Prostate gland (tissue), 2 donors: ENCODE measurements at regions not wholly inside any gene's neighbourhood (a gene's known extent, or its start where the extent isn't known, plus 50 kb on each side); places are given as distances from the start of the nearest gene placed in this dataset.
"Not testable (repeated sequence)": the region's sequence is repeated elsewhere in the genome, so short reads cannot be mapped to it uniquely, and the experiment has no call there.

Experiments
- DNase-seq: peaks from one replicate; pipeline ENCODE4 v3.0.0-alpha.2; 2019; ENCODE audit warnings: low spot score
- H3K27ac ChIP-seq, 2 donors: fragments of 200-600 bp; sonication (generic); 2 replicates each; pipeline ENCODE4 v1.5.1; 2017 to 2019
- H3K27me3 ChIP-seq: fragments of 200-600 bp; sonication (generic); replicated peaks from 2 replicates; pipeline ENCODE4 v1.5.1; 2019; ENCODE audit not compliant: insufficient read depth
- H3K36me3 ChIP-seq, 2 donors: fragments of 200-600 bp; sonication (generic); 1 replicate in 1 of 2; 2 replicates in 1 of 2; pipeline versions ENCODE4 v1.5.1 to v1.8.1; 2017 to 2019
- H3K4me1 ChIP-seq: fragments of 200-600 bp; sonication (generic); replicated peaks from 2 replicates; pipeline ENCODE4 v1.5.1; 2019
- H3K4me3 ChIP-seq, 2 donors: fragments of 200-600 bp; sonication (generic); 2 replicates each; pipeline ENCODE4 v1.5.1; 2017 to 2019
- H3K9me3 ChIP-seq: fragments of 200-600 bp; sonication (generic); 2 replicates; pipeline ENCODE4 v1.5.1; 2017
- CTCF ChIP-seq, 4 experiments: fragments of 200-600 bp in 2 of 4; fragments of 450-650 bp in 2 of 4; sonication (generic) in 2 of 4; IDR thresholded peaks; 1 replicate in 3 of 4; 2 replicates in 1 of 4; pipeline ENCODE4 v1.5.1; 2016 to 2019; ENCODE audit warnings: antibody characterized with exemption in 4 of 4, mild to moderate bottlenecking in 2 of 4, moderate library complexity in 2 of 4
- POLR2A ChIP-seq: fragments of 450-650 bp; IDR thresholded peaks from one replicate; pipeline ENCODE4 v1.6.1; 2016; ENCODE audit warnings: antibody characterized with exemption, mild to moderate bottlenecking
- POLR2AphosphoS5 ChIP-seq: sonication (generic); formaldehyde crosslinking; IDR thresholded peaks from one replicate; pipeline ENCODE4 v1.6.1; 2017; ENCODE audit warnings: antibody characterized with exemption
- WGBS: methylation state at CpG from one replicate; pipeline ENCODE4 v1.1.5; 2018; 5-methylcytosine and 5-hydroxymethylcytosine counted together
- intact Hi-C: fragments of 100-400 bp; cut with DNase I; formaldehyde crosslinking; loops from one replicate; pipeline ENCODE4 v1.14.2; 2022

- 89% methylated on average over 1 of the region's 1 CpG for WGBS
- TF ChIP-seq POLR2A = no peak
- no peak for TF ChIP-seq CTCF (IDR thresholded peaks at IDR 0.05)
- no peak for TF ChIP-seq POLR2AphosphoS5
- intact Hi-C loops = no loop called here
Observed at GRCh38 chr2:160825433-160825832, 331.8 kb upstream of the RBMS1 start.

GRCh38 chr2:160826496-160826895 is 332.9 kb upstream of the RBMS1 start:
- no peak for TF ChIP-seq CTCF (IDR thresholded peaks at IDR 0.05)
- H3K27ac ChIP-seq = no peak overlapping the region
- H3K27me3 ChIP-seq = no peaks in the 10 kb centered on the region
- no peak for DNase-seq
- H3K4me1 ChIP-seq = no peaks in the 10 kb centered on the region
- H3K36me3 ChIP-seq = no peaks in the 10 kb centered on the region
- no peak overlapping the region for H3K4me3 ChIP-seq
- intact Hi-C loops = no loop called here
- H3K9me3 ChIP-seq = no peaks in the 10 kb centered on the region

More at GRCh38 chr2:160825433-160825832, 331.8 kb upstream of the RBMS1 start:
- Histone ChIP-seq H3K27ac (no peak overlapping the region), H3K4me3 (no peak overlapping the region), H3K4me1 (no peaks in the 10 kb centered on the region), H3K9me3 (no peaks in the 10 kb centered on the region), H3K27me3 (no peaks in the 10 kb centered on the region), H3K36me3 (no peaks in the 10 kb centered on the region)
- no peak for DNase-seq

DNA sequence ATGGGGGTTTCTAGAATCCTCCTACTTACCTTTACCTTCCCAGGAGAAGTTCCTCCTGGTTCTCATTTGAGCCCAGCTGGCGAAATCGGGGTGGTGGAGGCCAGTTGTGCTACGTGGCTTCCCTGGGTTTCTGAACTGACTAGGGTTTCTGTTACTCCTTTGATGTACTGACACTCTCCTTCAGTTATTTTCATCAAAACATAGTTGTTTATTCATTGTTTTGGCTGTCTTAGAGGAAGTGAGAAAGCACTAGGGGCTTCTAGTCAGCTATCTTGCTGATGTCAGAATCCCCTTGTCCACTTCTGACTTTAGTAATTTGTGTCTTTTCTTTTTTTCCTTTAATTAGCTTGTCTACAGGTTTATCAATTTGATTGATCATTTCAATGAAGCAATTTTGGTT is 332.2 kb upstream of the TANK start:
- 90% methylated on average over 3 of the region's 3 CpGs for WGBS
- H3K27ac ChIP-seq = no peak overlapping the region
- H3K4me1 ChIP-seq = no peaks in the 10 kb centered on the region
- intact Hi-C loops = no loop called here
- TF ChIP-seq CTCF (IDR thresholded peaks at IDR 0.05) (no peak), POLR2A (no peak), POLR2AphosphoS5 (no peak)
- no peak overlapping the region for H3K4me3 ChIP-seq
- H3K36me3 ChIP-seq = no peaks in the 10 kb centered on the region
- H3K27me3 ChIP-seq = no peaks in the 10 kb centered on the region
- no peaks in the 10 kb centered on the region for H3K9me3 ChIP-seq
- no peak for DNase-seq

DNA sequence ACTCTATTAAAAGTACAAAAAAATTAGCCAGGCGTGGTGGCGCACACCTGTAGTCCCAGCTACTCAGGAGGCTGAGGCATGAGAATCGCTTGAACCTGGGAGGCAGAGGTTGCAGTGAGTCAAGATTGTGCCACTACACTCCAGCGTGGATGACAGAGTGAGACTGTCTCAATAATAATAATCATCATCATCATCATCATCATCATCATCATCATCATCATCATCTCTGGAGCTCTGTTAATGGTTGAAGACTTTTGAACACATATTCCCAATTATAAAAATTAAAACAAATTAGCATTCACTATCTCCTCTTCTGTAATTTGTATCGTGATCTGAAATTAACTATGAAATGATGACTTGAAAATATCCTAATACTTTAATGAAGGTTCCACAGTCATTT is 327.8 kb upstream of the TANK start:
- intact Hi-C loops, H3K4me3 ChIP-seq, H3K27me3 ChIP-seq, H3K4me1 ChIP-seq, H3K9me3 ChIP-seq, H3K36me3 ChIP-seq, DNase-seq, H3K27ac ChIP-seq: not testable (repeated sequence)
- 98% methylated on average over 5 of the region's 5 CpGs for WGBS

DNA sequence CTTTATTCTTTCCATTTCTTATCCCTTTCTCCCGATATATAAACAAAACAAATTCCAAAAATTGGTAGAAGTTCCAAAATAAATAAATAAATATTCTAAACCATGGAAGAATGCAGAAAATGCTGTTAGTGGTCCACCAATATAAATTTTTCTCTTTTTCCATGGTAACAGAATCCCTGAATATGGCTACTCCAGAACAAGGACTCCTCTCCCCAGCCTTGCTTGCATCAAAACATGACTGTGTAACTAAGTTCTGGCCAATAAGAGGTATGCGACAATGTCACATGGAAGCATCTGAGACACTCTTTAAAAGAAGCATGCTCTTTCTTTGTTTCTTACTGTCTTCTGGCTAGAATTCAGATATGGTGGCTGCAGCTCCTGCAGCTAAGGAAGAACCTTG is 325.1 kb upstream of the TANK start:
- no peak overlapping the region for H3K27ac ChIP-seq
- no peaks in the 10 kb centered on the region for H3K4me1 ChIP-seq
- DNase-seq = no peak
- intact Hi-C loops = no loop called here
- no peak for TF ChIP-seq CTCF (IDR thresholded peaks at IDR 0.05)
- TF ChIP-seq POLR2AphosphoS5 = no peak
- no peak for TF ChIP-seq POLR2A
- no peaks in the 10 kb centered on the region for H3K36me3 ChIP-seq
- H3K9me3 ChIP-seq = no peaks in the 10 kb centered on the region
- no peaks in the 10 kb centered on the region for H3K27me3 ChIP-seq
- 47% methylated on average over 2 of the region's 2 CpGs for WGBS
- H3K4me3 ChIP-seq = no peak overlapping the region

- intact Hi-C loops = no loop called here
- H3K4me1 ChIP-seq = no peaks in the 10 kb centered on the region
- no peaks in the 10 kb centered on the region for H3K27me3 ChIP-seq
- H3K9me3 ChIP-seq = no peaks in the 10 kb centered on the region
- DNase-seq = no peak
- no peak overlapping the region for H3K27ac ChIP-seq
- TF ChIP-seq CTCF (IDR thresholded peaks at IDR 0.05) (no peak), POLR2A (no peak), POLR2AphosphoS5 (no peak)
- no peaks in the 10 kb centered on the region for H3K36me3 ChIP-seq
- no peak overlapping the region for H3K4me3 ChIP-seq
- 22% methylated on average over 1 of the region's 1 CpG for WGBS
Observed at GRCh38 chr2:160836755-160837154, 323.5 kb upstream of the TANK start.
